ENCODE measurements at regions not wholly inside any gene's neighbourhood (a gene's known extent, or its start where the extent isn't known, plus 50 kb on each side); places are given as distances from the start of the nearest gene placed in this dataset.

GRCh38 chr14:101363880-101364391 is 197.4 kb upstream of the DIO3 start:
- DNase-seq: no peak

DNA sequence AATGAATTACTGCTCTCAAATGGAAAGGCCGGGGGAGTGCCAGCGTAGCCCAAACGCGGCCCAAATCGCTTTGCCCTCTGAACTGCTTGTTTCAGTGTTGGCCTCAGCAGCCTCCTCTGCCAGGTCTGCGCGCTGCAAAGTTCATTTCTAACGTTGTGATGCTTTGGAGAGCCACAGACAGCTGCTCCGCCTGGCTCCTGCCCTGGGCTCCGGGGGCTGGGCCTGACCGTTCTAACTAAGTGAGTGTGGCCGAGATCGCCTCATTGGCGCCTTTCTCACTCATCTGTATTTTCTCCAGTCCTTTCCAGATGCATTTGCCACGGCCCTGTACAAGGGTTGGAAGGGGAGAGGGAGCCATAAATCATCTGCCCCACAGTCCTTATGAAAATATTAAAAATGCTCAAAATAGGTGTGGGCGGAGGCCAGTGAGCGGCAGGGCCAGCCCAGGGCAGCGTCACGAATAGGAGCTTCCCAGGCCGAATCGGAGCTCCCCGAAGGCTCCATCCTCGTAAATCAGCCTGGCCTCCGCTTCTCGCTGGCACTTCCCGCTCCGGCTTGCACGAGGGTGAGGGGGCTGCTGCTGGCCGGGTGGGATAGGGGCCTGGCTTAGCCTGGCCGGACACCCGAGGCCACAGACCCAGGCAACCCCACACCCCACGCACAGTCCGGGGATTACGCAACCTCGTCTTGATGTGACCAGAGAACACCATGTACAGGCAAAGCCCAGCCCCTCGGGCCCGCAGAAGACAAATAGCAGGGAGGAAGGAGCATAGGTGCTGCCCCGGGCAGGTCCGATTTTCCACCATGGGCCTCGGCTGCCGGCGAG is 196.6 kb upstream of the DIO3 start:
- no peak for DNase-seq

GRCh38 chr14:101365329-101366158 is 195.8 kb upstream of the DIO3 start:
- no peak for DNase-seq

- DNase-seq: no peak
Observed at GRCh38 chr14:101367421-101368261, 193.7 kb upstream of the DIO3 start.

DNA sequence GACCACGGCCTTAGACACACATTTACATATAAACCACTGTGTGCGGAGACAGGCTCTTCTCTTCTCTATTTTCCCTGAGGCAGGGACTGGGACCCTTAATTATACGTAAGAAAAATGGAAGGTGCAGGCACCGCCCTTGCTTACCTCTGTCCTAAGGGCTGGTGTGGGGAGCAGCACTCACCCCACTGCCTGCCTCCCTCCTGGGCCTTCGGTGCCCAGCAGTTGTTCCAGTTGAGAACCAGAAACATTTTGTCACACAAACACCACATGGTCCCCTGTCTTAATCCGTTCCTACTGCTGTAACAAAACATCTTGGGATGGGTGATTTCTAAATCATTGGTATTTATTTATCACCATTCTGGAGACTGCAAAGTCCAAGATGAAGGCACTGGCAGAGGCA is 192.7 kb upstream of the DIO3 start:
- DNase-seq: no peak

GRCh38 chr14:101369194-101369915 is 191.9 kb upstream of the DIO3 start:
- DNase-seq: no peak

DNA sequence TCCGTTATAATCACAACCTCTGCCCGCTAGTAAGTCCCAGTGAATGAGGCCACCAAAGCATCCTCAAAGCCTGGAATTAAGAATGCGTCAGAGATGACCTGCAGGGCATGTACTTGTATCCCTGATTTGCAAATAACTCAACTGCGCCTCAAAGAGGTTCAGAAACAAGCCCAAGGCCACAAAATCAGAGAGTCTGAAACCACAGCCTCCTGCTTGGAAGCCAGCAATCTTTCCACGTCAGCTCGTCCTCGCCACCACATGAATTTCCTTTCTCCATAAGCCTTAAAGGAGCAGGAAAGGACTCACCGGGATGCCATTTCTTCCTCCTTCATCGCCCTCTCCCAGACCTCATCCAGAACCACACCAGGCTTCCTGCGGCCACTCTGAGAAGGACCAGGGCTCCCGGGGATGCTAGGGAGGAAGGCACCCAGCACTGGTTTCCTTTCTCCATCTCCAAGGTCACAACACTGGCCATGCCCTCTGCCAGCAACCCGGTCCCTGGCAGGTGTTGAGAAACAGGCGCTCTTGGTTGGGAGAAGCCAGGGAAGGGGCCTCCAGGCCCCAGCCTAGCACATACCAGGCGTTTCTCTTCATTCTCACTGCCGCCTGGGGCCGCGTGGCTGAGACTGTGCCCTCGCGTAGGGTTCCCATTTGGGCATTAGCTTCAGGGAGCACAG is 191.2 kb upstream of the DIO3 start:
- no peak for DNase-seq

GRCh38 chr14:101370593-101371569 is 190.4 kb upstream of the DIO3 start:
- DNase-seq: no peak

- DNase-seq: no peak
Observed at GRCh38 chr14:101371799-101372793, 189.2 kb upstream of the DIO3 start.

DNA sequence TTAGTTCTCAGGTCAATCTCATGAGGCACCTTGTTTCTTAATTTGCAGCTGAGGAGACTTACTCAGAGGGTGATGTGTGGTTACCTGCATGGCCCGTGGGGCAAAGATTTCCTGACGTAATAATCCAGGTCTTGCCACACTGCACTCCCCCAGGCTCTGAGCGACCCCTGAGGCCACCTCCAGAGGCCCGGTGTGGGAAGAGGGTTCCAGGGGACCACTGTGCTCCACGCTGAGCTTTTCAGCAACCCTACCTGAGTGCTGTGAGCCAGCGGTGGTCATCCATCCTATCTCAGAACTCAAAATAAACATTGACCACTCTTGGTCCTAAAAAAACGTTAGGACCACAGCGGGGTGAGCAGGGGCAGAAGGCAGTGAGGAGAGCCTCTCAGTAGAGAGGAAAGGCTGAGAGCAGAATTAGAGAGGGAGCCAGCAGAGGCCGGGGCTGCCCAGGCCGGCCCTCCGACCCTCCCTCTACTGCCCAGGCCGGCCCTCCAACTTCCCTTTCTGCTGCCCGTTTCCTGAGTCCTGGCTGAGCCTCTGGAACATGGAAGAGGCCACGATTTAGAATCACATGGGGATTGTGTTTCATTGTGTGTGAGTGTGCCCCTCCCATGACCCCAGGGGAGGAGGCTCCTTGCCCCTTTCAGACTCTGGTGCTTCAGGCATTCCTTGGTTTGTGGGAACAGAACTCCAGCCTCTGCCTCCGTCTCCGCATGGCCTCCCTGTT is 188.2 kb upstream of the DIO3 start:
- DNase-seq: no peak

GRCh38 chr14:101373690-101374295 is 187.5 kb upstream of the DIO3 start:
- no peak for DNase-seq

- DNase-seq: no peak
Observed at GRCh38 chr14:101374373-101375338, 186.6 kb upstream of the DIO3 start.

- DNase-seq: no peak
Observed at GRCh38 chr14:101377069-101377468, 184.2 kb upstream of the DIO3 start.

DNA sequence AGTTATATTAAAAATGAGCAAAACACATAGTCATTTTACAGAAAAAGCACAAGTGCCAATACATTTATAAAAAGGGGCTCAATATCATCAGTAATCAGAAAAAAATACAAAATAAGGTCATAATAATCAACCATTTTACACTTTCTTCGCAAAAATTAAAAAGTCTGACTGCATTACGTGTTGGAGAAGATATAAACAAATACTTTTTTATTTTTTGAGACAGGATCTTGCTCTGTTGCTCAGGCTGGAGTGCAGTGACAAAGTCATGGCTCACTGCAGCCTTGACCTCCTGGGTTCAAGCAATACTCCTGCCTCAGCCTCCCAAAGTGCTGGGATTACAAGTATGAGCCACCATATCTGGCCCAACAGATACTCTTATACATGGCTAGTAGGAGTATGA is 181.5 kb upstream of the DIO3 start:
- DNase-seq: no peak

GRCh38 chr14:101380512-101380911 is 180.8 kb upstream of the DIO3 start:
- DNase-seq: no peak

- no peak for DNase-seq
Observed at GRCh38 chr14:101380940-101381339, 180.4 kb upstream of the DIO3 start.

Measured in inflammatory macrophage treated with lipopolysaccharide for 1 hour (primary cell).